Fibroblast of the aortic adventitia (primary cell): ENCODE measurements at regions not wholly inside any gene's neighbourhood (a gene's known extent, or its start where the extent isn't known, plus 50 kb on each side); places are given as distances from the start of the nearest gene placed in this dataset.

Source experiments
- DNase-seq: peaks from one replicate; pipeline ENCODE4 v3.0.0-alpha.2; 2010; ENCODE audit warnings: low read depth
- H3K4me3 ChIP-seq: 2 replicates; pipeline ENCODE4 v1.5.1; 2011; ENCODE audit warnings: low read depth, mild to moderate bottlenecking, control low read depth, low read length, moderate library complexity
- TF ChIP-seq, protein P1 (sequence below): IDR thresholded peaks from 2 replicates; pipeline ENCODE4 v1.5.1; 2011; ENCODE audit warnings: mild to moderate bottlenecking, low read length, control low read depth, inconsistent platforms; ENCODE audit not compliant: insufficient read depth

DNA sequence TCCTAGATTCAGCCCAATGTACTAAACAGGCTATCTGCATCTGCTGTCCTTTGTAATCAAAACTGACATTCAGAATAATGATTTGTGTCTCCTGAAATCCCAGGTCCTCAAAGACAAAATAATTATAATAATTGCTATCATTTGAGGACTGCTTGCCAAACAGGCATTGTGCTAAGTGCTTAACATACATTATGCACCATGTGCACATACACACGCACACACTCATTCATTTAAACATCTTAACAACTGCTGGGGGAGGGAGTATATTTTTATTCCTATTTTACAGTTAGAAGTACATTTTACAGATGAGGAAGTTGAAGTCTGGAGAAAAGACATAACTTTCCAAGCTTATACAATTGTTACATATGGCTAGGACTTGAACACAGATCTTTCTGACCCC, 308.0 kb upstream of the ZC3H12C start:
- no peak overlapping the region for H3K4me3 ChIP-seq
- DNase-seq, result no peak
- TF ChIP-seq, protein P1, sequence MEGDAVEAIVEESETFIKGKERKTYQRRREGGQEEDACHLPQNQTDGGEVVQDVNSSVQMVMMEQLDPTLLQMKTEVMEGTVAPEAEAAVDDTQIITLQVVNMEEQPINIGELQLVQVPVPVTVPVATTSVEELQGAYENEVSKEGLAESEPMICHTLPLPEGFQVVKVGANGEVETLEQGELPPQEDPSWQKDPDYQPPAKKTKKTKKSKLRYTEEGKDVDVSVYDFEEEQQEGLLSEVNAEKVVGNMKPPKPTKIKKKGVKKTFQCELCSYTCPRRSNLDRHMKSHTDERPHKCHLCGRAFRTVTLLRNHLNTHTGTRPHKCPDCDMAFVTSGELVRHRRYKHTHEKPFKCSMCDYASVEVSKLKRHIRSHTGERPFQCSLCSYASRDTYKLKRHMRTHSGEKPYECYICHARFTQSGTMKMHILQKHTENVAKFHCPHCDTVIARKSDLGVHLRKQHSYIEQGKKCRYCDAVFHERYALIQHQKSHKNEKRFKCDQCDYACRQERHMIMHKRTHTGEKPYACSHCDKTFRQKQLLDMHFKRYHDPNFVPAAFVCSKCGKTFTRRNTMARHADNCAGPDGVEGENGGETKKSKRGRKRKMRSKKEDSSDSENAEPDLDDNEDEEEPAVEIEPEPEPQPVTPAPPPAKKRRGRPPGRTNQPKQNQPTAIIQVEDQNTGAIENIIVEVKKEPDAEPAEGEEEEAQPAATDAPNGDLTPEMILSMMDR, result no peak

DNA sequence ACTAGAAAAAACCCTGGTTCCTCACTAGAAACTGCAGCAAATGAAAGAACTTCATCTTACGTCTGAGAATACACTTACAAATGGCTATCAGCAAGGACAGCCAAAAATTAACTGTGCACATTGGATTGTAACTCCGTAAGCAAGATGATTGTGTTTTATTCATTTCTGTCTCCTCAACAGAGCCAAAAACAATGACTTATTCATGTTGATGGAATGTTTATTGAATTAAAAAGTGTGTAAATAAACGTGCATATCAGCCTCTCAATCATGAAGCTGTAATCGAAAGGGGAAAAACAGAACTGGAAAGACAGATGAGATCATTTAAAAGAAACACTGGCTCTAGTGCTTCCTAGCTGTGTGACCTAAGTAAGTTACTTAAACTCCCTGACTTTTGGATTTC, 307.5 kb upstream of the ZC3H12C start:
- DNase-seq, result peak; percentile 41
- H3K4me3 ChIP-seq, result peak overlapping the region; percentile 3
- TF ChIP-seq, protein P1, result no peak

DNA sequence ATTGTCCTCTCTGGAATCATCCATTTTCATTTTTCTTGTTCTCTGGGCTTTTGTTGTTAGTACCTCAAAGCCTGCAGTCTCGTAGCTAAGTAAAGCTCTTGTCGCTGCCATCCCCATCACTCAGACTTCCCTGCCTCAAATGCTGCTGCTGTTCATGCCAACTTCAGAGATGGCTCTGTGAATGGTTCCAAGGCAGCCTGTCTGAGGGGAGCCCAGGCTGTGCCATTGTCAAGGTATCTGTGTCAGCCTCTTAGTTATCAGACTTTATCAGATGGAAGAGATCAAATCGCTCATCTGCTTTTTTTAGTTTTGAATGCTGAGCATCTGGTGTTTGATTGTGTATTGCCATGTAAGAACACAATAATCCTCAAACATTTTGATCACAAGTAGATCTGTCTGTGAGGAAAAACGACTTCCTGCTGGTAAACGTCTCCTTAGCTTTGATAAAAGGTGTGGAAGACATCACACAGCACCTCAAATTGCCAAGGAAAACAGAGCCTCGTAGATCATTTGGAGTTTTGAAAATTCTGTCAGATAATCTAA, 304.2 kb upstream of the ZC3H12C start:
- DNase-seq, result no peak
- H3K4me3 ChIP-seq, result no peak overlapping the region
- TF ChIP-seq, protein P1, result no peak

DNA sequence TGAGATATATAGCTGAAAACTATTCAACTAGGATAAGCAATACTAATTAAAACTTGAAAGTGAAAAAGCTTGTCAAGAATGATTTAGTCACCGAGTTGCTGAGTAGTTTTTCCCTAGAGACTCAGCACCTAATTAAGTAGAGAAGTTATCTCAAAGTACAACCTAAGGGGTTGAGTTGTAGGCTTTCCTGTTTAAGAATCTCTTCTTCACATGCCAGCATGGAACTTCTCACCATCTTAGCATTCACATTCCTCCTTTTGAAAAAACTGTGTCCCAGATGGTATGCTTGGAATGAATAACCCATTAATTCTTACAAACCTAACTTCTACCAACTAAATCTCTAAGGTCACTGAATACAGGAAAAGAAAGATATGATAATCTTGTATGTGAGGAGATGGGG, 303.3 kb upstream of the ZC3H12C start:
- no peak overlapping the region for H3K4me3 ChIP-seq
- DNase-seq, result peak; percentile 13
- TF ChIP-seq, protein P1, result no peak

DNA sequence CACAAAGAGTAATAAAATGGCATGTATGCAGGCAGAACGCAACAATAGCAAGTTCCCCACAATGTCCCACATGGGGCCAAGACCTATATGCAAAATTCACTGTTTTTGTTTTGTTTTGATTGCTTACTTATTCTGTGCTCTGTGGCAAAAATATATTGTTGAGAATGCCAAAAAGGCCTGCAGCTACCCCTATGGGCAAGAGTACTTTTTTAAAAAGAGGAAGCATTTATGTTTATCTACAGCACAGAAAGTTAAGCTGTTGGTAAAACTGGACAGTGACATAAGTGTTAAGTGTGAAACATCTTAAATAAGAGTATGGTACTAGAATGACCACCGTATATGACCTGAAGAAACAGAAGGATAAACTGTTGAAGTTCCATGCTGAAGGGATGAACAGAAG, 301.9 kb upstream of the ZC3H12C start:
- no peak overlapping the region for H3K4me3 ChIP-seq
- no peak for DNase-seq
- TF ChIP-seq, protein P1, result no peak

DNA sequence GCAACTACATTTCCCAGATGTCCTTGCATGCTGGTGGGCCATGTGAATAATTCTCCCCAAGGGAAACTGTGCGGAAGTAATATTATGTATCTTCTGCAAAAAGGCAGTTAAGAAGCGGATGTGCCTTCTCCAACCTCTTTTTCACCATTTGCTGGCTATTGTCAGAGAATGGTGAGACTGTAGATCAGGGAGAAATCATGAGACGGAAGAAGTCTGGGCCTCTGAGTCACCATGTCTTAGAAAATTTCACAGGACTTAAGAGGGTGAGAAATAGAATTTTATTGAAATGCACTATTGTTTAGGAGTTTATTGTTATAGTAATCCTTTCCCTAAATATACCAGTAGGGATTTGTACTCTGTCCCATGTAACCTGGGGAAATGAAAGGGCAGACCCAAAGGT, 298.7 kb upstream of the ZC3H12C start:
- DNase-seq, result no peak
- TF ChIP-seq, protein P1, result no peak
- H3K4me3 ChIP-seq, result no peak overlapping the region

DNA sequence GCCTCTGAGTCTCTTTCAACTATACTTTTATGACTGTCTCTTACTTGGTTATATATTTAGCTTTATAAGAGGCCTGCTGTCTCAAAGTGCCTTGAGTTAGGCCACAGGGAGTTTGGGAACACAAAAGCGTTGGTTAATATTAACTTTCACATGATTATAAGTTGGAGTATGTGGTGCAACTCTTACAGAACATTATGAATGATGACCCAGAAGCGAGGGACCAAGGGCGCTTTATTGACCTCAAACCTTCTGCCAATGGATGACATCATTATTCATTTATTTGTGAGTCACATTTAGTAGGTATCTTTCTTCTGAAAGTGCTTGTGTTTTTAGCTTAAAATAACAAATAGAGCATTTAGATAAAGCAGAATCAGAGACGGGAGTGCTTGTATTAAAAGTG, 298.0 kb upstream of the ZC3H12C start:
- no peak overlapping the region for H3K4me3 ChIP-seq
- TF ChIP-seq, protein P1, result no peak
- peak; percentile 27 for DNase-seq
